Activated CD4-positive, alpha-beta T cell treated with anti-CD3 and anti-CD28 coated beads, Interleukin-2, amount 10 ng/mL, durations not matched to agents 24 days and 14 days (primary cell): ENCODE measurements at regions not wholly inside any gene's neighbourhood (a gene's known extent, or its start where the extent isn't known, plus 50 kb on each side); places are given as distances from the start of the nearest gene placed in this dataset.
"Not testable (repeated sequence)": the region's sequence is repeated elsewhere in the genome, so short reads cannot be mapped to it uniquely, and the experiment has no call there.

Source experiments
- DNase-seq: peaks from one replicate; pipeline ENCODE4 v3.0.0; 2022
- H3K27ac Mint-ChIP-seq: one replicate; pipeline ENCODE4 v1.8.0; 2022; ENCODE audit warnings: mild to moderate bottlenecking, mixed read lengths
- H3K27me3 Mint-ChIP-seq: one replicate; pipeline ENCODE4 v1.8.0; 2022; ENCODE audit warnings: mixed read lengths
- H3K36me3 Mint-ChIP-seq: one replicate; pipeline ENCODE4 v1.8.0; 2022; ENCODE audit warnings: low read depth, mild to moderate bottlenecking, mixed read lengths
- H3K4me1 Mint-ChIP-seq: one replicate; pipeline ENCODE4 v1.8.0; 2021; ENCODE audit warnings: mixed read lengths
- H3K4me3 Mint-ChIP-seq: one replicate; pipeline ENCODE4 v1.8.0; 2022; ENCODE audit warnings: mild to moderate bottlenecking, moderate library complexity, mixed read lengths
- H3K9me3 Mint-ChIP-seq: one replicate; pipeline ENCODE4 v1.8.0; 2021; ENCODE audit warnings: mixed read lengths
- intact Hi-C: fragments of 100-400 bp; cut with micrococcal nuclease; formaldehyde crosslinking; loops from one replicate; pipeline ENCODE4 v1.15.1; 2023

GRCh38 chr5:126023994-126024441 is 399.2 kb upstream of the GRAMD2B start:
- Mint-ChIP-seq H3K27ac (no peak overlapping the region), H3K4me3 (no peak overlapping the region), H3K4me1 (no peaks in the 10 kb centered on the region), H3K9me3 (peaks cover 16% of the 10 kb centered on the region), H3K27me3 (no peaks in the 10 kb centered on the region), H3K36me3 (no peaks in the 10 kb centered on the region)
- intact Hi-C loops: no loop called here
- no peak for DNase-seq

- intact Hi-C loops: no loop called here
- H3K27me3 Mint-ChIP-seq: no peaks in the 10 kb centered on the region
Measured at GRCh38 chr5:126027149-126027548, 396.1 kb upstream of the GRAMD2B start.

GRCh38 chr5:126027652-126028051 is 395.6 kb upstream of the GRAMD2B start:
- H3K36me3 Mint-ChIP-seq: no peaks in the 10 kb centered on the region
- H3K27me3 Mint-ChIP-seq: no peaks in the 10 kb centered on the region
- no peak overlapping the region for H3K4me3 Mint-ChIP-seq
- intact Hi-C loops: no loop called here
- DNase-seq: no peak
- H3K27ac Mint-ChIP-seq: no peak overlapping the region
- H3K4me1 Mint-ChIP-seq: no peaks in the 10 kb centered on the region
- peaks cover 24% of the 10 kb centered on the region for H3K9me3 Mint-ChIP-seq

More at GRCh38 chr5:126027149-126027548, 396.1 kb upstream of the GRAMD2B start:
- H3K4me1 Mint-ChIP-seq: no peaks in the 10 kb centered on the region
- no peaks in the 10 kb centered on the region for H3K36me3 Mint-ChIP-seq
- H3K4me3 Mint-ChIP-seq: no peak overlapping the region
- H3K9me3 Mint-ChIP-seq: peaks cover 24% of the 10 kb centered on the region
- no peak overlapping the region for H3K27ac Mint-ChIP-seq
- DNase-seq: no peak

GRCh38 chr5:126028336-126028735 is 394.9 kb upstream of the GRAMD2B start:
- H3K4me1 Mint-ChIP-seq: no peaks in the 10 kb centered on the region
- H3K27me3 Mint-ChIP-seq: no peaks in the 10 kb centered on the region
- H3K9me3 Mint-ChIP-seq: peaks cover 24% of the 10 kb centered on the region
- no peaks in the 10 kb centered on the region for H3K36me3 Mint-ChIP-seq
- no peak for DNase-seq
- intact Hi-C loops: no loop called here
- no peak overlapping the region for H3K27ac Mint-ChIP-seq
- H3K4me3 Mint-ChIP-seq: no peak overlapping the region

- H3K4me3 Mint-ChIP-seq, H3K36me3 Mint-ChIP-seq, H3K4me1 Mint-ChIP-seq, DNase-seq, H3K27me3 Mint-ChIP-seq, H3K27ac Mint-ChIP-seq, intact Hi-C loops: not testable (repeated sequence)
- peaks cover 24% of the 10 kb centered on the region for H3K9me3 Mint-ChIP-seq
Measured at GRCh38 chr5:126029282-126029681, 393.9 kb upstream of the GRAMD2B start.

GRCh38 chr5:126030698-126031097 is 392.5 kb upstream of the GRAMD2B start:
- intact Hi-C loops: no loop called here
- H3K27ac Mint-ChIP-seq: no peak overlapping the region
- H3K27me3 Mint-ChIP-seq: no peaks in the 10 kb centered on the region
- peaks cover 24% of the 10 kb centered on the region for H3K9me3 Mint-ChIP-seq
- no peaks in the 10 kb centered on the region for H3K4me1 Mint-ChIP-seq
- no peak overlapping the region for H3K4me3 Mint-ChIP-seq
- no peaks in the 10 kb centered on the region for H3K36me3 Mint-ChIP-seq
- DNase-seq: no peak

- intact Hi-C loops: no loop called here
- H3K36me3 Mint-ChIP-seq: no peaks in the 10 kb centered on the region
- H3K4me3 Mint-ChIP-seq: no peak overlapping the region
- DNase-seq: no peak
- no peaks in the 10 kb centered on the region for H3K4me1 Mint-ChIP-seq
- no peak overlapping the region for H3K27ac Mint-ChIP-seq
- peaks cover 16% of the 10 kb centered on the region for H3K9me3 Mint-ChIP-seq
- H3K27me3 Mint-ChIP-seq: no peaks in the 10 kb centered on the region
Measured at GRCh38 chr5:126031989-126032716, 391.1 kb upstream of the GRAMD2B start.

- Mint-ChIP-seq H3K27ac (no peak overlapping the region), H3K9me3 (no peaks in the 10 kb centered on the region)
Measured at GRCh38 chr5:126043688-126044087, 379.5 kb upstream of the GRAMD2B start.

GRCh38 chr5:126044111-126044668 is 379.0 kb upstream of the GRAMD2B start:
- no peaks in the 10 kb centered on the region for H3K9me3 Mint-ChIP-seq
- intact Hi-C loops: no loop called here
- no peak overlapping the region for H3K27ac Mint-ChIP-seq
- no peak overlapping the region for H3K4me3 Mint-ChIP-seq
- no peak for DNase-seq
- H3K27me3 Mint-ChIP-seq: no peaks in the 10 kb centered on the region
- H3K4me1 Mint-ChIP-seq: no peaks in the 10 kb centered on the region
- H3K36me3 Mint-ChIP-seq: no peaks in the 10 kb centered on the region

More at GRCh38 chr5:126043688-126044087, 379.5 kb upstream of the GRAMD2B start:
- Mint-ChIP-seq H3K36me3 (no peaks in the 10 kb centered on the region), H3K27me3 (no peaks in the 10 kb centered on the region), H3K4me3 (no peak overlapping the region), H3K4me1 (no peaks in the 10 kb centered on the region)
- no peak for DNase-seq
- intact Hi-C loops: no loop called here

GRCh38 chr5:126044931-126045565 is 378.2 kb upstream of the GRAMD2B start:
- H3K4me3 Mint-ChIP-seq: no peak overlapping the region
- intact Hi-C loops: no loop called here
- H3K4me1 Mint-ChIP-seq: no peaks in the 10 kb centered on the region
- no peak overlapping the region for H3K27ac Mint-ChIP-seq
- no peaks in the 10 kb centered on the region for H3K9me3 Mint-ChIP-seq
- no peaks in the 10 kb centered on the region for H3K36me3 Mint-ChIP-seq
- DNase-seq: no peak
- no peaks in the 10 kb centered on the region for H3K27me3 Mint-ChIP-seq

- Mint-ChIP-seq H3K27ac (no peak overlapping the region), H3K4me3 (no peak overlapping the region), H3K36me3 (no peaks in the 10 kb centered on the region), H3K27me3 (no peaks in the 10 kb centered on the region), H3K4me1 (no peaks in the 10 kb centered on the region), H3K9me3 (no peaks in the 10 kb centered on the region)
- intact Hi-C loops: no loop called here
- no peak for DNase-seq
Measured at GRCh38 chr5:126046318-126046717, 376.9 kb upstream of the GRAMD2B start.

GRCh38 chr5:126046846-126047571 is 376.2 kb upstream of the GRAMD2B start:
- H3K36me3 Mint-ChIP-seq: no peaks in the 10 kb centered on the region
- H3K9me3 Mint-ChIP-seq: no peaks in the 10 kb centered on the region
- H3K4me1 Mint-ChIP-seq: no peaks in the 10 kb centered on the region
- no peaks in the 10 kb centered on the region for H3K27me3 Mint-ChIP-seq
- no peak for DNase-seq
- no peak overlapping the region for H3K4me3 Mint-ChIP-seq
- no peak overlapping the region for H3K27ac Mint-ChIP-seq
- intact Hi-C loops: no loop called here

- Mint-ChIP-seq H3K36me3 (no peaks in the 10 kb centered on the region), H3K4me1 (no peaks in the 10 kb centered on the region), H3K27me3 (no peaks in the 10 kb centered on the region), H3K9me3 (no peaks in the 10 kb centered on the region), H3K27ac (no peak overlapping the region), H3K4me3 (no peak overlapping the region)
- intact Hi-C loops: no loop called here
- DNase-seq: no peak
Measured at GRCh38 chr5:126052120-126052519, 371.1 kb upstream of the GRAMD2B start.

- Mint-ChIP-seq H3K36me3 (no peaks in the 10 kb centered on the region), H3K4me1 (no peaks in the 10 kb centered on the region), H3K9me3 (no peaks in the 10 kb centered on the region), H3K4me3 (no peak overlapping the region), H3K27me3 (no peaks in the 10 kb centered on the region), H3K27ac (no peak overlapping the region)
- intact Hi-C loops: no loop called here
- no peak for DNase-seq
Measured at GRCh38 chr5:126052791-126053190, 370.4 kb upstream of the GRAMD2B start.
